NCI-H146 treated with DMSO at 0.1 percent for 48 hours (cell line): ENCODE measurements at regions not wholly inside any gene's neighbourhood (a gene's known extent, or its start where the extent isn't known, plus 50 kb on each side); places are given as distances from the start of the nearest gene placed in this dataset.

ENCODE experiments used
- DNase-seq: peaks from one replicate; lab custom pipeline; 2025; ENCODE audit not compliant: unreplicated experiment; lab: John Stamatoyannopoulos, UW

GRCh38 chr11:129268371-129268770, 76.2 kb upstream of the ARHGAP32 start:
- no peak for DNase-seq

- no peak for DNase-seq
Measured at GRCh38 chr11:129267716-129268115, 75.6 kb upstream of the ARHGAP32 start.

GRCh38 chr11:129266536-129266935, 74.4 kb upstream of the ARHGAP32 start:
- DNase-seq: no peak

GRCh38 chr11:129265125-129265788, 73.1 kb upstream of the ARHGAP32 start:
- DNase-seq: no peak

GRCh38 chr11:129264114-129264513, 72.0 kb upstream of the ARHGAP32 start:
- no peak for DNase-seq

GRCh38 chr11:129260750-129261149, 68.6 kb upstream of the ARHGAP32 start:
- DNase-seq: no peak

GRCh38 chr11:129259931-129260348, 67.8 kb upstream of the ARHGAP32 start:
- no peak for DNase-seq

- DNase-seq: no peak
Measured at GRCh38 chr11:129258205-129258604, 66.1 kb upstream of the ARHGAP32 start.

GRCh38 chr11:129257512-129257911, 65.4 kb upstream of the ARHGAP32 start:
- no peak for DNase-seq

- DNase-seq: no peak
Measured at GRCh38 chr11:129252621-129253020, 60.5 kb upstream of the ARHGAP32 start.

GRCh38 chr11:129251067-129251466, 58.9 kb upstream of the ARHGAP32 start:
- no peak for DNase-seq

GRCh38 chr11:129249923-129250322, 57.8 kb upstream of the ARHGAP32 start:
- DNase-seq: no peak

GRCh38 chr11:129249351-129249750, 57.2 kb upstream of the ARHGAP32 start:
- DNase-seq: no peak

- no peak for DNase-seq
Measured at GRCh38 chr11:129248618-129249017, 56.5 kb upstream of the ARHGAP32 start.

GRCh38 chr11:129247135-129247534, 55.0 kb upstream of the ARHGAP32 start:
- DNase-seq: no peak

GRCh38 chr11:129242855-129243254, 50.7 kb upstream of the ARHGAP32 start:
- no peak for DNase-seq
